ENCODE measurements at regions not wholly inside any gene's neighbourhood (a gene's known extent, or its start where the extent isn't known, plus 50 kb on each side); places are given as distances from the start of the nearest gene placed in this dataset.

DNA sequence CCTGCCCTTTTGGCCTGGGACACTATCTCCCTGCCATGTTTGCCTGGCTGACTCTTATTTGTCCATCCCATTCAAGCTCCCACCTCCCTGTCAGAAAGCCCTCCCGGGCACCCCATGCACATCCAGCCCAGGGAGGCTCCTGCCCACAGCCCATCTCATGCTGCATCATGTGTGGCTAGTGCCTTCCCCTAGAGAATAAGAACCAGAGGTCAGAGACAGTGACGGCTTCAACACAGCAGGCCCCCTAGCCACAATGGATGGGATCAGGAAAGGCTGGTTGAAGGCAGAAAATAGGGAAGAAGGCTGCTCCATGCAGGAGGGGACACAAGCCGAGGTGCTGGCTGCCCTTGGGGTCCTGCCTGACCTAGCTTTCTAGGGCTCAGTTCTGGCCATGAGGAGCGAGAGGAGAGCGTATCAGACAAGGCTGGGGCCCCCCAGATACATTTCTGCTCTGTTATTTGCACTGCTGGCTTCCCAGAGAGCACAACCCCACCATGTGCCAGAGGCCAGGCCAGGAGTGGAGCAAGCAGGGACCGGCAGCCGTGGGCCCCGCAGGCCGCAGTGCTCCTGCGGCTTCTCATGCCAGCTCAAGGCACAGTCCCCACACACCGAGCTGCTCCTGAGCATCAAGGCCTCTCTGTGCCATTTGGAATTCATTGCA is 161.1 kb upstream of the ZMIZ1 start:
- TF ChIP-seq EZH2phosphoT487 (IDR thresholded peaks at IDR 0.05; ENCODE audit: borderline replicate concordance) (no peak), SIN3A (IDR thresholded peaks at IDR 0.05; ENCODE audit: low read depth) (no peak), EZH2 (IDR thresholded peaks at IDR 0.05) (no peak), EGR1 (IDR thresholded peaks at IDR 0.05; ENCODE audit: low read depth) (no peak), CEBPB (IDR thresholded peaks at IDR 0.05; ENCODE audit: low read depth) (no peak), FOSL1 (IDR thresholded peaks at IDR 0.05; ENCODE audit: low read depth) (no peak), ZNF274 (IDR thresholded peaks at IDR 0.05; ENCODE audit: low read depth, low read length) (no peak), RAD21 (IDR thresholded peaks at IDR 0.05; ENCODE audit: low read depth) (no peak), POLR2A (IDR thresholded peaks at IDR 0.05; ENCODE audit: borderline replicate concordance, extremely low read depth, insufficient read depth, insufficient read length) (no peak)
- TF ChIP-seq, protein P1, sequence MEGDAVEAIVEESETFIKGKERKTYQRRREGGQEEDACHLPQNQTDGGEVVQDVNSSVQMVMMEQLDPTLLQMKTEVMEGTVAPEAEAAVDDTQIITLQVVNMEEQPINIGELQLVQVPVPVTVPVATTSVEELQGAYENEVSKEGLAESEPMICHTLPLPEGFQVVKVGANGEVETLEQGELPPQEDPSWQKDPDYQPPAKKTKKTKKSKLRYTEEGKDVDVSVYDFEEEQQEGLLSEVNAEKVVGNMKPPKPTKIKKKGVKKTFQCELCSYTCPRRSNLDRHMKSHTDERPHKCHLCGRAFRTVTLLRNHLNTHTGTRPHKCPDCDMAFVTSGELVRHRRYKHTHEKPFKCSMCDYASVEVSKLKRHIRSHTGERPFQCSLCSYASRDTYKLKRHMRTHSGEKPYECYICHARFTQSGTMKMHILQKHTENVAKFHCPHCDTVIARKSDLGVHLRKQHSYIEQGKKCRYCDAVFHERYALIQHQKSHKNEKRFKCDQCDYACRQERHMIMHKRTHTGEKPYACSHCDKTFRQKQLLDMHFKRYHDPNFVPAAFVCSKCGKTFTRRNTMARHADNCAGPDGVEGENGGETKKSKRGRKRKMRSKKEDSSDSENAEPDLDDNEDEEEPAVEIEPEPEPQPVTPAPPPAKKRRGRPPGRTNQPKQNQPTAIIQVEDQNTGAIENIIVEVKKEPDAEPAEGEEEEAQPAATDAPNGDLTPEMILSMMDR (IDR thresholded peaks at IDR 0.05 in 2 of 3, conservative IDR thresholded peaks at IDR 0.05 in 1 of 3; ENCODE audit: borderline replicate concordance in 1 of 3, insufficient read depth in 1 of 3, low read depth in 2 of 3, low read length in 2 of 3) = no peak
- TF ChIP-seq, protein P2, sequence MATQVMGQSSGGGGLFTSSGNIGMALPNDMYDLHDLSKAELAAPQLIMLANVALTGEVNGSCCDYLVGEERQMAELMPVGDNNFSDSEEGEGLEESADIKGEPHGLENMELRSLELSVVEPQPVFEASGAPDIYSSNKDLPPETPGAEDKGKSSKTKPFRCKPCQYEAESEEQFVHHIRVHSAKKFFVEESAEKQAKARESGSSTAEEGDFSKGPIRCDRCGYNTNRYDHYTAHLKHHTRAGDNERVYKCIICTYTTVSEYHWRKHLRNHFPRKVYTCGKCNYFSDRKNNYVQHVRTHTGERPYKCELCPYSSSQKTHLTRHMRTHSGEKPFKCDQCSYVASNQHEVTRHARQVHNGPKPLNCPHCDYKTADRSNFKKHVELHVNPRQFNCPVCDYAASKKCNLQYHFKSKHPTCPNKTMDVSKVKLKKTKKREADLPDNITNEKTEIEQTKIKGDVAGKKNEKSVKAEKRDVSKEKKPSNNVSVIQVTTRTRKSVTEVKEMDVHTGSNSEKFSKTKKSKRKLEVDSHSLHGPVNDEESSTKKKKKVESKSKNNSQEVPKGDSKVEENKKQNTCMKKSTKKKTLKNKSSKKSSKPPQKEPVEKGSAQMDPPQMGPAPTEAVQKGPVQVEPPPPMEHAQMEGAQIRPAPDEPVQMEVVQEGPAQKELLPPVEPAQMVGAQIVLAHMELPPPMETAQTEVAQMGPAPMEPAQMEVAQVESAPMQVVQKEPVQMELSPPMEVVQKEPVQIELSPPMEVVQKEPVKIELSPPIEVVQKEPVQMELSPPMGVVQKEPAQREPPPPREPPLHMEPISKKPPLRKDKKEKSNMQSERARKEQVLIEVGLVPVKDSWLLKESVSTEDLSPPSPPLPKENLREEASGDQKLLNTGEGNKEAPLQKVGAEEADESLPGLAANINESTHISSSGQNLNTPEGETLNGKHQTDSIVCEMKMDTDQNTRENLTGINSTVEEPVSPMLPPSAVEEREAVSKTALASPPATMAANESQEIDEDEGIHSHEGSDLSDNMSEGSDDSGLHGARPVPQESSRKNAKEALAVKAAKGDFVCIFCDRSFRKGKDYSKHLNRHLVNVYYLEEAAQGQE (IDR thresholded peaks at IDR 0.05; ENCODE audit: low read depth) = no peak
- TF ChIP-seq, protein P3, sequence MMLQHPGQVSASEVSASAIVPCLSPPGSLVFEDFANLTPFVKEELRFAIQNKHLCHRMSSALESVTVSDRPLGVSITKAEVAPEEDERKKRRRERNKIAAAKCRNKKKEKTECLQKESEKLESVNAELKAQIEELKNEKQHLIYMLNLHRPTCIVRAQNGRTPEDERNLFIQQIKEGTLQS (IDR thresholded peaks at IDR 0.05) = no peak

Measured in HCT116 (cell line).